ENCODE measurements at regions not wholly inside any gene's neighbourhood (a gene's known extent, or its start where the extent isn't known, plus 50 kb on each side); places are given as distances from the start of the nearest gene placed in this dataset.

GRCh38 chr12:28023156-28023887 lies 50.8 kb upstream of the PTHLH start:
- H3K4me1 ChIP-seq (ENCODE audit: control insufficient read depth, insufficient read depth, low read length), result no peaks in the 10 kb centered on the region
- no peaks in the 10 kb centered on the region for H3K9me3 ChIP-seq (ENCODE audit: control insufficient read depth, insufficient read depth, low read length)
- 100% methylated on average over 1 of the region's 5 CpGs for WGBS (ENCODE audit: insufficient coverage)
- no peak overlapping the region for H3K27ac ChIP-seq (ENCODE audit: low read depth, low read length)
- no peak overlapping the region for H3K4me3 ChIP-seq (ENCODE audit: low read depth, low read length)
- H3K36me3 ChIP-seq (ENCODE audit: control insufficient read depth, insufficient read depth, low read length), result no peaks in the 10 kb centered on the region
- no peaks in the 10 kb centered on the region for H3K27me3 ChIP-seq (ENCODE audit: control insufficient read depth, insufficient read depth, low read length)
- DNase-seq (ENCODE audit: low read depth in 4 of 6, low spot score in 6 of 6), result no peak

- Histone ChIP-seq H3K4me3 (ENCODE audit: low read depth, low read length) (no peak overlapping the region), H3K27ac (ENCODE audit: low read depth, low read length) (no peak overlapping the region), H3K27me3 (ENCODE audit: control insufficient read depth, insufficient read depth, low read length) (no peaks in the 10 kb centered on the region), H3K9me3 (ENCODE audit: control insufficient read depth, insufficient read depth, low read length) (no peaks in the 10 kb centered on the region), H3K4me1 (ENCODE audit: control insufficient read depth, insufficient read depth, low read length) (no peaks in the 10 kb centered on the region), H3K36me3 (ENCODE audit: control insufficient read depth, insufficient read depth, low read length) (no peaks in the 10 kb centered on the region)
- DNase-seq (ENCODE audit: low read depth in 4 of 6, low spot score in 6 of 6), result no peak
- no CpG with 5 or more reads among the region's 3 CpGs for WGBS (ENCODE audit: insufficient coverage)
These were observed 51.9 kb upstream of the PTHLH start for GRCh38 chr12:28024231-28024995.

- H3K4me1 ChIP-seq (ENCODE audit: control insufficient read depth, insufficient read depth, low read length), result no peaks in the 10 kb centered on the region
- no peak overlapping the region for H3K4me3 ChIP-seq (ENCODE audit: low read depth, low read length)
- no peaks in the 10 kb centered on the region for H3K36me3 ChIP-seq (ENCODE audit: control insufficient read depth, insufficient read depth, low read length)
- WGBS (ENCODE audit: insufficient coverage), result 92% methylated on average over 8 of the region's 11 CpGs
- H3K9me3 ChIP-seq (ENCODE audit: control insufficient read depth, insufficient read depth, low read length), result no peaks in the 10 kb centered on the region
- no peak for DNase-seq (ENCODE audit: low read depth in 4 of 6, low spot score in 6 of 6)
- H3K27ac ChIP-seq (ENCODE audit: low read depth, low read length), result no peak overlapping the region
- H3K27me3 ChIP-seq (ENCODE audit: control insufficient read depth, insufficient read depth, low read length), result no peaks in the 10 kb centered on the region
These were observed 53.4 kb upstream of the PTHLH start for GRCh38 chr12:28025821-28026505.

- Histone ChIP-seq H3K27me3 (ENCODE audit: control insufficient read depth, insufficient read depth, low read length) (no peaks in the 10 kb centered on the region), H3K4me3 (ENCODE audit: low read depth, low read length) (no peak overlapping the region), H3K36me3 (ENCODE audit: control insufficient read depth, insufficient read depth, low read length) (no peaks in the 10 kb centered on the region), H3K9me3 (ENCODE audit: control insufficient read depth, insufficient read depth, low read length) (no peaks in the 10 kb centered on the region), H3K4me1 (ENCODE audit: control insufficient read depth, insufficient read depth, low read length) (no peaks in the 10 kb centered on the region), H3K27ac (ENCODE audit: low read depth, low read length) (no peak overlapping the region)
- 89% methylated on average over 3 of the region's 5 CpGs for WGBS (ENCODE audit: insufficient coverage)
- DNase-seq (ENCODE audit: low read depth in 4 of 6, low spot score in 6 of 6), result no peak
These were observed 54.2 kb upstream of the PTHLH start for GRCh38 chr12:28026701-28027100.

GRCh38 chr12:28027328-28027727 lies 54.8 kb upstream of the PTHLH start:
- WGBS (ENCODE audit: insufficient coverage), result 25% methylated on average over 5 of the region's 5 CpGs
- DNase-seq (ENCODE audit: low read depth in 4 of 6, low spot score in 6 of 6), result peak in 3 of 6 donors; percentile 2 to 69 (median 55)
- H3K4me1 ChIP-seq (ENCODE audit: control insufficient read depth, insufficient read depth, low read length), result no peaks in the 10 kb centered on the region

GRCh38 chr12:28027947-28028724 lies 55.6 kb upstream of the PTHLH start:
- Histone ChIP-seq H3K27ac (ENCODE audit: low read depth, low read length) (no peak overlapping the region), H3K9me3 (ENCODE audit: control insufficient read depth, insufficient read depth, low read length) (no peaks in the 10 kb centered on the region), H3K4me3 (ENCODE audit: low read depth, low read length) (no peak overlapping the region), H3K4me1 (ENCODE audit: control insufficient read depth, insufficient read depth, low read length) (no peaks in the 10 kb centered on the region), H3K36me3 (ENCODE audit: control insufficient read depth, insufficient read depth, low read length) (no peaks in the 10 kb centered on the region), H3K27me3 (ENCODE audit: control insufficient read depth, insufficient read depth, low read length) (no peaks in the 10 kb centered on the region)
- no peak for DNase-seq (ENCODE audit: low read depth in 4 of 6, low spot score in 6 of 6)
- WGBS (ENCODE audit: insufficient coverage), result 83% methylated on average over 9 of the region's 11 CpGs

More at GRCh38 chr12:28027328-28027727, 54.8 kb upstream of the PTHLH start:
- Histone ChIP-seq H3K9me3 (ENCODE audit: control insufficient read depth, insufficient read depth, low read length) (no peaks in the 10 kb centered on the region), H3K4me3 (ENCODE audit: low read depth, low read length) (no peak overlapping the region), H3K36me3 (ENCODE audit: control insufficient read depth, insufficient read depth, low read length) (no peaks in the 10 kb centered on the region), H3K27me3 (ENCODE audit: control insufficient read depth, insufficient read depth, low read length) (no peaks in the 10 kb centered on the region), H3K27ac (ENCODE audit: low read depth, low read length) (no peak overlapping the region)

GRCh38 chr12:28032811-28033537 lies 60.4 kb upstream of the PTHLH start:
- Histone ChIP-seq H3K36me3 (ENCODE audit: control insufficient read depth, insufficient read depth, low read length) (no peaks in the 10 kb centered on the region), H3K9me3 (ENCODE audit: control insufficient read depth, insufficient read depth, low read length) (no peaks in the 10 kb centered on the region), H3K27me3 (ENCODE audit: control insufficient read depth, insufficient read depth, low read length) (no peaks in the 10 kb centered on the region), H3K4me1 (ENCODE audit: control insufficient read depth, insufficient read depth, low read length) (no peaks in the 10 kb centered on the region), H3K4me3 (ENCODE audit: low read depth, low read length) (no peak overlapping the region), H3K27ac (ENCODE audit: low read depth, low read length) (no peak overlapping the region)
- DNase-seq (ENCODE audit: low read depth in 4 of 6, low spot score in 6 of 6), result no peak
- WGBS (ENCODE audit: insufficient coverage), result 71% methylated on average over 1 of the region's 4 CpGs

GRCh38 chr12:28033538-28033915 lies 61.0 kb upstream of the PTHLH start:
- WGBS (ENCODE audit: insufficient coverage), result no CpG with 5 or more reads among the region's 2 CpGs
- no peaks in the 10 kb centered on the region for H3K36me3 ChIP-seq (ENCODE audit: control insufficient read depth, insufficient read depth, low read length)

GRCh38 chr12:28034271-28034670 lies 61.7 kb upstream of the PTHLH start:
- Histone ChIP-seq H3K9me3 (ENCODE audit: control insufficient read depth, insufficient read depth, low read length) (no peaks in the 10 kb centered on the region), H3K4me1 (ENCODE audit: control insufficient read depth, insufficient read depth, low read length) (no peaks in the 10 kb centered on the region), H3K27ac (ENCODE audit: low read depth, low read length) (no peak overlapping the region), H3K4me3 (ENCODE audit: low read depth, low read length) (no peak overlapping the region), H3K27me3 (ENCODE audit: control insufficient read depth, insufficient read depth, low read length) (no peaks in the 10 kb centered on the region), H3K36me3 (ENCODE audit: control insufficient read depth, insufficient read depth, low read length) (no peaks in the 10 kb centered on the region)
- WGBS (ENCODE audit: insufficient coverage), result 93% methylated on average over 1 of the region's 1 CpG
- DNase-seq (ENCODE audit: low read depth in 4 of 6, low spot score in 6 of 6), result no peak

More at GRCh38 chr12:28033538-28033915, 61.0 kb upstream of the PTHLH start:
- Histone ChIP-seq H3K27ac (ENCODE audit: low read depth, low read length) (no peak overlapping the region), H3K4me1 (ENCODE audit: control insufficient read depth, insufficient read depth, low read length) (no peaks in the 10 kb centered on the region), H3K27me3 (ENCODE audit: control insufficient read depth, insufficient read depth, low read length) (no peaks in the 10 kb centered on the region), H3K9me3 (ENCODE audit: control insufficient read depth, insufficient read depth, low read length) (no peaks in the 10 kb centered on the region), H3K4me3 (ENCODE audit: low read depth, low read length) (no peak overlapping the region)
- no peak for DNase-seq (ENCODE audit: low read depth in 4 of 6, low spot score in 6 of 6)
